ENCODE measurements at regions not wholly inside any gene's neighbourhood (a gene's known extent, or its start where the extent isn't known, plus 50 kb on each side); places are given as distances from the start of the nearest gene placed in this dataset.

GRCh38 chr20:57835588-57836455 lies 126.0 kb upstream of the PMEPA1 start:
- Histone ChIP-seq H3K4me3 (replicated peaks; ENCODE audit: insufficient read depth, low read length) (no peak overlapping the region), H3K27ac (replicated peaks) (no peak overlapping the region), H3K27me3 (ENCODE audit: insufficient read depth, poor library complexity, severe bottlenecking) (peaks cover 2% of the 10 kb centered on the region)
- no peak for TF ChIP-seq REST (IDR thresholded peaks at IDR 0.05; ENCODE audit: insufficient replicate concordance, low read depth)
- TF ChIP-seq CTCF (IDR thresholded peaks at IDR 0.05; ENCODE audit: insufficient read depth, low read length), result no peak
- no peak for TF ChIP-seq POLR2AphosphoS5 (IDR thresholded peaks at IDR 0.05; ENCODE audit: low read depth)
- no peak for TF ChIP-seq GABPA (IDR thresholded peaks at IDR 0.05; ENCODE audit: low read depth)
- no peak for TF ChIP-seq SPI1 (IDR thresholded peaks at IDR 0.05; ENCODE audit: borderline replicate concordance, low read depth)
- no peak for DNase-seq (ENCODE audit: low read depth in 1 of 2, low spot score in 1 of 2)

- TF ChIP-seq CTCF (IDR thresholded peaks at IDR 0.05; ENCODE audit: insufficient read depth, low read length), result no peak
- TF ChIP-seq GABPA (IDR thresholded peaks at IDR 0.05; ENCODE audit: low read depth), result no peak
- no peak for TF ChIP-seq POLR2AphosphoS5 (IDR thresholded peaks at IDR 0.05; ENCODE audit: low read depth)
- no peak for TF ChIP-seq SPI1 (IDR thresholded peaks at IDR 0.05; ENCODE audit: borderline replicate concordance, low read depth)
- no peak for TF ChIP-seq REST (IDR thresholded peaks at IDR 0.05; ENCODE audit: insufficient replicate concordance, low read depth)
- H3K27ac ChIP-seq (replicated peaks), result no peak overlapping the region
- no peak overlapping the region for H3K4me3 ChIP-seq (replicated peaks; ENCODE audit: insufficient read depth, low read length)
- DNase-seq (ENCODE audit: low read depth in 1 of 2, low spot score in 1 of 2), result no peak
- peaks cover 2% of the 10 kb centered on the region for H3K27me3 ChIP-seq (ENCODE audit: insufficient read depth, poor library complexity, severe bottlenecking)
These were observed 125.2 kb upstream of the PMEPA1 start for GRCh38 chr20:57835074-57835452.

GRCh38 chr20:57834306-57835073 lies 124.7 kb upstream of the PMEPA1 start:
- DNase-seq (ENCODE audit: low read depth in 1 of 2, low spot score in 1 of 2), result no peak
- no peak for TF ChIP-seq SPI1 (IDR thresholded peaks at IDR 0.05; ENCODE audit: borderline replicate concordance, low read depth)
- no peak for TF ChIP-seq GABPA (IDR thresholded peaks at IDR 0.05; ENCODE audit: low read depth)
- no peak for TF ChIP-seq REST (IDR thresholded peaks at IDR 0.05; ENCODE audit: insufficient replicate concordance, low read depth)
- TF ChIP-seq CTCF (IDR thresholded peaks at IDR 0.05; ENCODE audit: insufficient read depth, low read length), result no peak
- no peak for TF ChIP-seq POLR2AphosphoS5 (IDR thresholded peaks at IDR 0.05; ENCODE audit: low read depth)
- peaks cover 2% of the 10 kb centered on the region for H3K27me3 ChIP-seq (ENCODE audit: insufficient read depth, poor library complexity, severe bottlenecking)
- no peak overlapping the region for H3K27ac ChIP-seq (replicated peaks)
- H3K4me3 ChIP-seq (replicated peaks; ENCODE audit: insufficient read depth, low read length), result no peak overlapping the region
